Stimulated activated CD8-positive, alpha-beta memory T cell treated with anti-CD3 and anti-CD28 coated beads, Interleukin-2, amount 100 ng/mL, for 1 hour (primary cell): ENCODE measurements at regions not wholly inside any gene's neighbourhood (a gene's known extent, or its start where the extent isn't known, plus 50 kb on each side); places are given as distances from the start of the nearest gene placed in this dataset.

Experiments used
- DNase-seq, 2 donors: peaks; one replicate each; pipeline ENCODE4 v3.0.0-alpha.2; 2020; ENCODE audit warnings: low read depth in 2 of 2

DNA sequence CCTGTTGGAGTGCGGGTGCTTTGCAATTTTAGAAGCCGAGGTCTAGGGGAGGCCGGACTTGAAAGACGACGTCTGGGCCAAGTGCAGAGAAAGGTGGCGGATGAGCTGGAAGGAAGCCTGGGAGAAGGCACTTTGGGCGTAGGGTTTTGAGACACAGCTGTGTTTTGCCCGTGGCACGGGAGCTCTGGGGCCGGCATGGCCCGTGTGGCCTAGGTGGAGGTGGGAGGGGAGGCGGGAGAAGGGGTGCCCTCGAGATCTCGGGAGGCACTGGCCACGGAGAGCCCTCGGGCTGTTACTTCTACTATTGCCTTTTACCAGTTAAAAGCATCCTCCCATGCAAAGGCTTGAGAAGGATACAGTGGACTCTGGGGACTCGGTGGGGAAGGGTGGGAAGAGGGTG, 161.9 kb downstream of the FOXL1 start:
- DNase-seq = no peak

DNA sequence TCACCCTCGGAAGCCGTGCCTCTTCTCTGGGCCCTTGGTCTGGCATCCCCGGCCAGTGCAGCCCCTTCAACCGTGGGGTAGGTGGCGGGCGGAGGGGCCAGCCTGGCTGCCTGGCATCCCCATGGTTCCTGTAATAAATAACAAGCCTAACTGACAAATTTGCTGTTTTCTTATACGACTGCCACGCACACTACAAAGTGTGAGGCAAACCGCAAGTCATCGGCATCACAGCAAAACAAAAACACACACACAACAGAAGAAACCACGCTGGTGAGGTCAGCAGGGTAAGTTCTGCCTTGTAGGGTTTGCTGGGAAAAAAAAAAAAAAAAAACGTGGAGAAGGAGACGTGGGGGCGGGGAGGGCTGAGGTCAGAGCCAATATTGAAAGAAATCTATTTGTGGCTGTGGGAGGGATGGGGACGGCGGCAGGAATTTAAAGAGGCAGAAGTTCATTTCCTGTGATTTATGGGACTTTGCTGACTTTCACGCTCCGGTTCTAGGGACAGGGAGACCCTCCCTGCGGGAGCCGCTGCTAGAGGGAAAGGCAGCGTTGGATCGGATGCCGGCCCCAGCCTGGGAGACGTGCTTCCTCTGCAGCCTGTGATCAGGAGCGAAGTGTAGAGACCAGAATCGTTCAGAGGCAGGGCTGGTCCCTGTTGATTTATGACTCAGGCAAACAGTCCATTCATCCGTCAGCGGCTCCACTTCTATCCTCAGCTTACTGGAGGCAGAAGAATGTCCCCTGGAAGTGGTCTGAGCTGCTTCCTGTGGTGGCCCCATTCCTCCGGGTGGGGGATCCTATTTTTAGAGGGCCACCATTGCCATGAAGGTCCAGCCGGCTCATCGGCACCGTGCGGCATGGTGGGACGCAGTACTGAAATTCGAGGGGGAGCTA, 162.8 kb downstream of the FOXL1 start:
- no peak for DNase-seq

DNA sequence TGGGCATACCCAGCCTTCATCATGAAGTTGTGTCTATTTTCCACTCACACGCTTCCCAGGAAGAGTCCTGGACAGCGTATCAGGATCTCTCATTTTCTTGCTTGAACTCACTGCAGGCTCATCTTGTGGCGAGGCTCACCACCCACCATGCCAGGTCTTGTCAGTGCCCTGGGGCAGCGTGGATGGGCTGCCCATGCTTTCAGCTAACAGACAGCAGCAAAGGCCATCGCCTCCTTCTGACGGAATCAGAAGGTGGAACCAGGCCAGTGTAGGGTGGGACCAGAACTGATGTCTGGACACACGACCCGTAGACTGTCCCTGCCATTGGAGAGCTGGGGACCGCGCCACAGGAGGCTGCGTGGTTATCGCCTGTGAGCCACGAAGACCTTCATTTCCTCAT, 169.4 kb downstream of the FOXL1 start:
- no peak for DNase-seq

- no peak for DNase-seq
Observed at GRCh38 chr16:86748652-86749051, 170.3 kb downstream of the FOXL1 start.

GRCh38 chr16:86751076-86752030, 173.0 kb downstream of the FOXL1 start:
- DNase-seq = no peak

DNA sequence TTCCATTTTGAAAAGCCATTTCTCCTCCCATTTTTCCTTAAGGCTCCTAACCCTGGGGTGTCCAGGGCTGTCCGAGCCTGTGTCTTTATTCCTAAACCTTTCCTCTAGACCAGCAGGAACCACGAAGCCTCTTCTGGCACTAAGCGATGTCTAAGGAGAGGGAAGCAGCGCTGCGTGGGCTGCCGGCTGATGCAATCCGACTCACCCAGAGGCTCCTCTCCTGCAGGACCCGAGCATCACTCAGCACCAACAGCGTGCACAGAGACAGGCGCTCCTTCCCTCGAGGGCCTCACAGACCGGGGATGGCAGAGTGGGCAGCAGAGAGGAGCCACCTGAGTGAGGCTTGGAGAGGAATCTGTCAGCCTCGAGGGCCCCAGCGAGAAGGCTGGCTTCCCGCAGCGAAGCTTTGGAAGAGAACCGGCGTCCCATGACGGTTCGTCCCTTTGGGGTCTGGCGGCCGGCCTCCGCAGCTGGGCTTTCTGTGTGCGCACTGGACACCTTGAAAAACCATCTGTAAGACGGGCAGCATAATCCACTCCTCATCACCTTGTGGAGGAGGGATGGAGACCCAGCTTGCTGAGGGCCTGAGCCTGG, 174.3 kb downstream of the FOXL1 start:
- no peak for DNase-seq

DNA sequence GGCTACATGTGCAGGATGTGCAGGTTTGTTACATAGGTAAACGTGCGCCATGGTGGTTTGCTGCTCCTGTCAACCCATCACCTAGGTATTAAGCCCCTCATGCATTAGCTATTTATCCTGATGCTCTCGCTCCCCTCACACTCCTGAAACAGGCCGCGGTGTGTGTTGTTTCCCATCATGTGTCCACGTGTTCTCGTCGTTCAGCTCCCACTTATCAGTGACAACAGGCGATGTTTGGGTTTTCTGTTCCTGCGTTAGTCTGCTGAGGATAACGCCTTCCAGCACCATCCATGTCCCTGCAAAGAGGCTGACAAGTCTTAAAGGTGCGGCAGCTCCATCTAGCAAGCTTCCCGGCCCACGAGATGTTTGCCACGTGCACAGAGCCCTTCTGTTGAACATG, 175.1 kb downstream of the FOXL1 start:
- DNase-seq = no peak

DNA sequence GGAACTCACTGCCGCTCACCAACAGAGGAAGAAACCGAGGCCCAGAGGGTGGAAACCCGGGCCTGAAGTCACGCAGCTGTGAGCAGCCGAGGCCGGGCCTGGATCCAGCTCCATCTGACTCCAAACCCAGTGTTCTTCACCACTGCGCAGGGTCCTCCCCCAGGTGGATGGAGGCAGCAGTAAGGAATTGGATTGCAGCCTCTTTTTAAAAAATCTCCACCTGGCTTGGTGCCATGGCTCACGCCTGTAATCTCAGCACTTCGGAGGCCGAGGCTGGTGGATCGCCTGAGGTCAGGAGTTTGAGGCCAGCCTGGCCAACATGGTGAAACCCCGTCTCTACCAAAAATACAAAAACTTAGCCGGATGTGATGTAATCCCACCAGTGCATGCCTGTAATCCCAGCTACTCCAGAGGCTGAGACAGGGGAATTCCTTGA, 177.2 kb downstream of the FOXL1 start:
- no peak for DNase-seq

DNA sequence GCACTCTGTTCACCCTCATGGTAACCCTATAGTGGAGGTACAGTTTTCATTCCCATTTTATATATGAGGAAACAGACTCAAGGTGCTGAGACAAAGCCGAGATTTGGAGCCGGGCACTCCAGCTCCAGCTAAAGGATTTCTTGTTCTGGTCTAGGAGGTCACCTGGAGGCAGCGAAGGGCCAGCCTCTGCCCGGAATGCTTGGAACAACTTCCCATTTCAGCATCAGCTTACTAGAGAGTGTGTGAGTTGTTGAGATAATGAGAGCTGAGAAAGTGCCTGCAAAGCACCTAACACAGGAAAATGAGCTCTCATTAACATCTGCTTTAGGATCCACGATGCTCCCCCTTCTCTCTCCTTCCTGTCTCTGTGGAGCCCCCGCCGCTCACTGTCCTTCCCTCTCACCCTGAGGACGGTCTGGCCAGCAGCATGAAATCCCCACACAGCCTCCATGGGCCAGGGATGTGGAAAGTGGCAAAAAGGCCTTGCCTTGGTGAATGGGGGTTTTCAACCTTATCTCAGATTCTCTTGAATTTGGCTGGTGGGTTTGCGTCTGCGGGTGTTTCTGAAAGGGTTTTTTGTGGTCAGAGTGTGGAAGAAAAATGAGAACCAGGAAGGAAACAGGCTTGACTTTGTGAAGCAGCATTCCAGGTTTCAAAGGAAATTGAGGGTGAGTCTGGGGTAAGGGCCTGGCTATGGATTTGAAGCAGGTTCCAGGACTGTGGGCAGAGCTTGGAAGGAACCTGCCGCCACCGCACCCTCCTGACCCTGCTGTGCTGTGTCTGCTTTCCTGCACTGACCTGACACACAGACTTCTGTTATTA, 178.7 kb downstream of the FOXL1 start:
- no peak for DNase-seq

GRCh38 chr16:86757704-86758040, 179.3 kb downstream of the FOXL1 start:
- no peak for DNase-seq

- DNase-seq = no peak
Observed at GRCh38 chr16:86758932-86759331, 180.6 kb downstream of the FOXL1 start.

- peak; percentile 4 to 10 for DNase-seq
Observed at GRCh38 chr16:86761111-86762031, 183.0 kb downstream of the FOXL1 start.

GRCh38 chr16:86762095-86762494, 183.7 kb downstream of the FOXL1 start:
- DNase-seq = no peak

GRCh38 chr16:86763819-86764218, 185.5 kb downstream of the FOXL1 start:
- no peak for DNase-seq

DNA sequence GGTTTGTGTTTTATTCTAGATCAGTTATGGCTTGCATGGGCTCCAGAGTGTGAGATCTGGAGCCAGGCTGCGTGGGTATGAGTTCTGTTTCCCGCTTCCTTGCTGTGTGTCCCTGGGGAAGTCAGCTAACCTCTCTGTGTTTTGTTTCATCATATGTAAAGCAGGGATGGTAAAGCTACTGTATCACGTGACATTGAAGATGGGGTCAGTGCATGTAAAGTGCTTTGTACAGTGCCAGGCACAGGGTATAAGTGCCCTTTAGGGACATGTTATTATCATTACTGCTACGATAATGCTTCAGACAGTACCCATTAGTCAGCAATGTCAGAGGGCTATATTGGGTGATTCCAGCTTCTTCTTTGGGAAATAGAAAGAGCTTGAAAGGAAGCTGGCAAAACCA, 186.2 kb downstream of the FOXL1 start:
- no peak for DNase-seq

- no peak for DNase-seq
Observed at GRCh38 chr16:86765389-86766026, 187.2 kb downstream of the FOXL1 start.

- DNase-seq = no peak
Observed at GRCh38 chr16:86766700-86767099, 188.4 kb downstream of the FOXL1 start.

DNA sequence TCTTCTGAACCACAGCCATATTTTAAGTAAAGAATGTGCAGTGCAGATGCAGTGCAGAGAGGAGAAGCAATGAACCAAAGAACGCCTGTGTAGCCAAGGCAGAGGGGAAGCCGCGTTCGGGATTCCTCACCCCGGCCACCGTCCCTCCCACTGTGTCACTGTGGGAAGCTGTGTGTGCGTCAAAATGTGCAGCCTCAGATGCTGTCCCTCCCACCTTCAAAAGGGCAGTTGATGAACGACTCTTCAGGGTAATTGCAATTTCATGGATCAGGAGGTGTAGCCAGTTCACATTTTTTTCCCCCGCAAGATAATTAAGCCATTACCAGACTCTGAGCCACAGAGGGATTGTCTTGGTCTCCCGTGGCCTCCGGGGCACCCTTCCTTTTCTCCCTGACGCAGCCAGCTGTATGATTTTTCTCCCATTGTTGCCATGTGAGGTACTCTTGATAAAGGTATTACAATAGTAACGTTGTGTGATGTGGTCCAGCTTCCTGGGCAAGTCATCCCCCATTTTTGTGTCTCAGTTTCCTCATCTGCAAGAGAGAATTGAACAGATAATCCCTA, 190.0 kb downstream of the FOXL1 start:
- DNase-seq = no peak

DNA sequence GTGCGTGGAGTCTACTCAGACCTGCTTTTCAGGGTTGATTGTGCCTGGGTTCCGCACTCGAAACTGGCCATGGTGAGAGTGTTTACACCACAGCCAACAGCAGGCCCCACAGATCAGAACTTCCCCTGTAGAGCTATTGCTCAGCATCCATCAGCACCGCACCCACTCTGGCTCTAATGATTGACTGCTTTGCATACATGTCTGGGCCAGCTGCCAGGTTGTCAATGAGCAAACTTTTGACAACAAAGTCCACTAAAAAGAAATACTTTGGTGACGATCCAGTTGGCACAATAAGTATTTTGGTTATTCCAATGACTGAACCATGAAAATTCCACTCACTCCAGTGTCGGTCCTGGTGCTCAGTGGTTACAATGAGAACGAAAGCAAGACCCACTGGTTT, 190.7 kb downstream of the FOXL1 start:
- no peak for DNase-seq
